Hematopoietic multipotent progenitor cell treated with erythropoietin and hydrocortisone succinate and interleukin-3 and kit ligand, for 4 days (in vitro differentiated cells): ENCODE measurements at regions not wholly inside any gene's neighbourhood (a gene's known extent, or its start where the extent isn't known, plus 50 kb on each side); places are given as distances from the start of the nearest gene placed in this dataset.
"Not testable (repeated sequence)": the region's sequence is repeated elsewhere in the genome, so short reads cannot be mapped to it uniquely, and the experiment has no call there.

Source experiments
- DNase-seq: peaks from one replicate; pipeline ENCODE4 v3.0.0-alpha.2; 2015

- DNase-seq, result no peak
Measured at GRCh38 chr6:113009682-113010081, 662.6 kb downstream of the RFPL4B start.

- DNase-seq, result no peak
Measured at GRCh38 chr6:113010196-113010989, 663.3 kb downstream of the RFPL4B start.

GRCh38 chr6:113011389-113011788 is 664.3 kb downstream of the RFPL4B start:
- DNase-seq, result no peak

GRCh38 chr6:113011801-113012200 is 664.7 kb downstream of the RFPL4B start:
- no peak for DNase-seq

- no peak for DNase-seq
Measured at GRCh38 chr6:113015249-113015648, 668.1 kb downstream of the RFPL4B start.

GRCh38 chr6:113017353-113017752 is 670.2 kb downstream of the RFPL4B start:
- DNase-seq, result no peak

GRCh38 chr6:113018351-113019151 is 671.4 kb downstream of the RFPL4B start:
- no peak for DNase-seq

GRCh38 chr6:113019176-113019575 is 672.0 kb downstream of the RFPL4B start:
- no peak for DNase-seq

GRCh38 chr6:113027780-113028179 is 680.6 kb downstream of the RFPL4B start:
- no peak for DNase-seq

GRCh38 chr6:113029161-113029560 is 682.0 kb downstream of the RFPL4B start:
- DNase-seq, result not testable (repeated sequence)

GRCh38 chr6:113031591-113032238 is 684.6 kb downstream of the RFPL4B start:
- DNase-seq, result peak; percentile 5

GRCh38 chr6:113039005-113039404 is 691.9 kb downstream of the RFPL4B start:
- peak; percentile 44 for DNase-seq

GRCh38 chr6:113047148-113047547 is 700.0 kb downstream of the RFPL4B start:
- DNase-seq, result no peak

- DNase-seq, result no peak
Measured at GRCh38 chr6:113047932-113048331, 700.8 kb downstream of the RFPL4B start.

GRCh38 chr6:113048741-113049140 is 701.6 kb downstream of the RFPL4B start:
- DNase-seq, result no peak

GRCh38 chr6:113049190-113049589 is 702.1 kb downstream of the RFPL4B start:
- no peak for DNase-seq

- DNase-seq, result peak; percentile 54
Measured at GRCh38 chr6:113050010-113050858, 703.1 kb downstream of the RFPL4B start.

- DNase-seq, result no peak
Measured at GRCh38 chr6:113050979-113051378, 703.8 kb downstream of the RFPL4B start.

GRCh38 chr6:113052506-113052905 is 705.4 kb downstream of the RFPL4B start:
- no peak for DNase-seq

GRCh38 chr6:113055061-113055460 is 707.9 kb downstream of the RFPL4B start:
- DNase-seq, result no peak

GRCh38 chr6:113055998-113056397 is 708.9 kb downstream of the RFPL4B start:
- no peak for DNase-seq

- DNase-seq, result no peak
Measured at GRCh38 chr6:113057567-113058053, 710.5 kb downstream of the RFPL4B start.
